ENCODE measurements at regions not wholly inside any gene's neighbourhood (a gene's known extent, or its start where the extent isn't known, plus 50 kb on each side); places are given as distances from the start of the nearest gene placed in this dataset.

- Histone ChIP-seq H3K27me3 (no peaks in the 10 kb centered on the region), H3K36me3 (no peaks in the 10 kb centered on the region), H3K9me3 (no peaks in the 10 kb centered on the region), H3K4me3 (ENCODE audit: low read depth in 1 of 2, low read length in 1 of 2) (no peak overlapping the region), H3K27ac (no peak overlapping the region), H3K4me1 (ENCODE audit: control insufficient read depth in 1 of 2, insufficient read depth in 1 of 2, low read depth in 1 of 2, low read length in 1 of 2) (no peaks in the 10 kb centered on the region)
- no peak for TF ChIP-seq CTCF (IDR thresholded peaks at IDR 0.05)
These were observed 449.8 kb downstream of the ARHGEF28 start for GRCh38 chr5:74075501-74076484.

GRCh38 chr5:74074111-74074510 is 448.1 kb downstream of the ARHGEF28 start:
- Histone ChIP-seq H3K9me3 (no peaks in the 10 kb centered on the region), H3K27ac (no peak overlapping the region), H3K4me1 (ENCODE audit: control insufficient read depth in 1 of 2, insufficient read depth in 1 of 2, low read depth in 1 of 2, low read length in 1 of 2) (no peaks in the 10 kb centered on the region), H3K36me3 (no peaks in the 10 kb centered on the region), H3K27me3 (no peaks in the 10 kb centered on the region), H3K4me3 (ENCODE audit: low read depth in 1 of 2, low read length in 1 of 2) (no peak overlapping the region)
- no peak for TF ChIP-seq CTCF (IDR thresholded peaks at IDR 0.05)

DNA sequence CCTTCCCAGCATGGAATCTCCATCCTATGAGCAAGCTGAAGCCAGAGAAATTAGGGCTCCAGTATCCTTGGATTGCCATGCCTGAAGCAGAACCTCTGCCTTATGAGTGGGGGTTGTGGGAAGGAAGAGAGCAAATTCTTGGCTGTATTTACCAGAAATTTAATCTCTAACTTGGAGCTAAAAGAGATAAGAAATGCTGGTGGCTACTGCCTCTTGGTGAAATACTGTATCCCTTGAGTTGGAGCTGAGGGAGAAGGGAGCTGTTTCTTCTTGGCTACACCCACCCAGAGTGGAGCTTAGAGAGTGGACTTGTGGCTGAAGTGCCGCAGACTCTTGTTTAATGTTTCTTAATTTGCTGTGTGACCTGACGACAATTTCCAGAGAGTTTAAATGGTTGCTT is 447.3 kb downstream of the ARHGEF28 start:
- Histone ChIP-seq H3K9me3 (no peaks in the 10 kb centered on the region), H3K4me3 (ENCODE audit: low read depth in 1 of 2, low read length in 1 of 2) (no peak overlapping the region), H3K27me3 (no peaks in the 10 kb centered on the region), H3K36me3 (no peaks in the 10 kb centered on the region), H3K27ac (no peak overlapping the region), H3K4me1 (ENCODE audit: control insufficient read depth in 1 of 2, insufficient read depth in 1 of 2, low read depth in 1 of 2, low read length in 1 of 2) (no peaks in the 10 kb centered on the region)
- no peak for TF ChIP-seq CTCF (IDR thresholded peaks at IDR 0.05)

DNA sequence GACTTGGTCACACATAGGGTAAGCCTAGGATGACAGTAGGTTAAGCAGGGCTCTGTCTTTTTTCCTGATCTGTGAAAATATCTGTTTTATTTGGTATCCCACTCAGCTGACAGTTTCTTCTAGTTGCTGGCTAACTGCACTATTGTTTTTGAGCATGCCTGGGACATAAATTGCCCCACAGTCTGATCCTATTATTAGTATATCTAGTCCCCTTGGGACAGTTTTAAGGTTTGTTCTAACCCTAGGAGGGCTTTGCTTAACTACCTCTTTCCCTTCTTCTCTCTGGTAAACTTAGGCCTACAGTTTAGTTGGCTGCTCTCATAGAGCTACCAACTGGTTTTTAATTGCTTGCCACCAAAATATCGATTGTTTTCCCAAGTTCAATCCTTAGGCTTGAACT is 446.6 kb downstream of the ARHGEF28 start:
- no peak overlapping the region for H3K4me3 ChIP-seq (ENCODE audit: low read depth in 1 of 2, low read length in 1 of 2)
- no peak overlapping the region for H3K27ac ChIP-seq
- H3K27me3 ChIP-seq: no peaks in the 10 kb centered on the region
- H3K9me3 ChIP-seq: no peaks in the 10 kb centered on the region
- no peaks in the 10 kb centered on the region for H3K4me1 ChIP-seq (ENCODE audit: control insufficient read depth in 1 of 2, insufficient read depth in 1 of 2, low read depth in 1 of 2, low read length in 1 of 2)
- no peaks in the 10 kb centered on the region for H3K36me3 ChIP-seq
- no peak for TF ChIP-seq CTCF (IDR thresholded peaks at IDR 0.05)

- TF ChIP-seq CTCF (IDR thresholded peaks at IDR 0.05): no peak
- H3K4me1 ChIP-seq (ENCODE audit: control insufficient read depth in 1 of 2, insufficient read depth in 1 of 2, low read depth in 1 of 2, low read length in 1 of 2): no peaks in the 10 kb centered on the region
These were observed 444.8 kb downstream of the ARHGEF28 start for GRCh38 chr5:74070766-74071165.

More at GRCh38 chr5:74070766-74071165, 444.8 kb downstream of the ARHGEF28 start:
- Histone ChIP-seq H3K27ac (no peak overlapping the region), H3K9me3 (no peaks in the 10 kb centered on the region), H3K4me3 (ENCODE audit: low read depth in 1 of 2, low read length in 1 of 2) (no peak overlapping the region), H3K36me3 (no peaks in the 10 kb centered on the region), H3K27me3 (no peaks in the 10 kb centered on the region)

Data from neutrophil (primary cell).